Central memory CD8-positive, alpha-beta T cell (primary cell): ENCODE measurements at regions not wholly inside any gene's neighbourhood (a gene's known extent, or its start where the extent isn't known, plus 50 kb on each side); places are given as distances from the start of the nearest gene placed in this dataset.

Source experiments
- ATAC-seq: fragments of 150-1000 bp; cut with Tn5 transposase; replicated peaks from 2 replicates; pipeline ENCODE4 v1.10.0; 2022; ENCODE audit warnings: mild to moderate bottlenecking, moderate FRiP score, moderate number of reproducible peaks; ENCODE audit not compliant: poor library complexity, severe bottlenecking; ENCODE audit errors: extremely low read depth
- DNase-seq, 2 donors: peaks; one replicate each; pipeline ENCODE4 v3.0.0; 2021; ENCODE audit warnings: low spot score in 2 of 2
- H3K27ac Mint-ChIP-seq: one replicate; pipeline ENCODE4 v1.8.0; 2022; ENCODE audit warnings: low read depth, mild to moderate bottlenecking, moderate library complexity, mixed read lengths
- H3K27me3 Mint-ChIP-seq: one replicate; pipeline ENCODE4 v1.8.0; 2022; ENCODE audit warnings: mixed read lengths
- H3K36me3 Mint-ChIP-seq: one replicate; pipeline ENCODE4 v1.8.0; 2022; ENCODE audit warnings: mild to moderate bottlenecking, moderate library complexity, mixed read lengths; ENCODE audit not compliant: insufficient read depth
- H3K4me1 Mint-ChIP-seq: one replicate; pipeline ENCODE4 v1.8.0; 2022; ENCODE audit warnings: mixed read lengths
- H3K4me3 Mint-ChIP-seq: one replicate; pipeline ENCODE4 v1.8.0; 2022; ENCODE audit warnings: mild to moderate bottlenecking, moderate library complexity, mixed read lengths
- H3K9me3 Mint-ChIP-seq: one replicate; pipeline ENCODE4 v1.8.0; 2022; ENCODE audit warnings: mixed read lengths

- peak; percentile 38 to 78 for DNase-seq
- H3K27ac Mint-ChIP-seq: peak overlapping the region; percentile 99
- peaks cover 25% of the 10 kb centered on the region for H3K36me3 Mint-ChIP-seq
- H3K9me3 Mint-ChIP-seq: peaks cover 7% of the 10 kb centered on the region
- ATAC-seq: peak; percentile 80
- no peaks in the 10 kb centered on the region for H3K27me3 Mint-ChIP-seq
- H3K4me3 Mint-ChIP-seq: peak overlapping the region; percentile 65
- H3K4me1 Mint-ChIP-seq: peaks cover 69% of the 10 kb centered on the region
Measured at GRCh38 chr2:234422981-234423431, 73.9 kb downstream of the ARL4C start.

GRCh38 chr2:234422273-234422732, 74.6 kb downstream of the ARL4C start:
- H3K36me3 Mint-ChIP-seq: peaks cover 21% of the 10 kb centered on the region
- no peak for ATAC-seq
- H3K4me3 Mint-ChIP-seq: peak overlapping the region; percentile 65
- DNase-seq: no peak
- peak overlapping the region; percentile 99 for H3K27ac Mint-ChIP-seq
- no peaks in the 10 kb centered on the region for H3K27me3 Mint-ChIP-seq
- H3K4me1 Mint-ChIP-seq: peaks cover 62% of the 10 kb centered on the region
- peaks cover 7% of the 10 kb centered on the region for H3K9me3 Mint-ChIP-seq

- Mint-ChIP-seq H3K36me3 (peaks cover 13% of the 10 kb centered on the region), H3K4me1 (peaks cover 57% of the 10 kb centered on the region), H3K9me3 (peaks cover 7% of the 10 kb centered on the region), H3K27me3 (no peaks in the 10 kb centered on the region), H3K27ac (peak overlapping the region; percentile 72), H3K4me3 (peak overlapping the region; percentile 31)
- ATAC-seq: no peak
- no peak for DNase-seq
Measured at GRCh38 chr2:234420408-234420807, 76.5 kb downstream of the ARL4C start.

- Mint-ChIP-seq H3K36me3 (peaks cover 13% of the 10 kb centered on the region), H3K27ac (peak overlapping the region; percentile 72), H3K4me3 (peak overlapping the region; percentile 31), H3K4me1 (peaks cover 57% of the 10 kb centered on the region), H3K9me3 (peaks cover 7% of the 10 kb centered on the region), H3K27me3 (no peaks in the 10 kb centered on the region)
- ATAC-seq (no peak), DNase-seq (no peak)
Measured at GRCh38 chr2:234419726-234420125, 77.2 kb downstream of the ARL4C start.

- peak overlapping the region; percentile 29 for H3K27ac Mint-ChIP-seq
- peaks cover 3% of the 10 kb centered on the region for H3K36me3 Mint-ChIP-seq
- no peaks in the 10 kb centered on the region for H3K27me3 Mint-ChIP-seq
- H3K4me3 Mint-ChIP-seq: no peak overlapping the region
- peaks cover 7% of the 10 kb centered on the region for H3K9me3 Mint-ChIP-seq
- H3K4me1 Mint-ChIP-seq: peaks cover 45% of the 10 kb centered on the region
- DNase-seq: no peak
- no peak for ATAC-seq
Measured at GRCh38 chr2:234415706-234416105, 81.2 kb downstream of the ARL4C start.

- H3K4me3 Mint-ChIP-seq: no peak overlapping the region
- H3K27ac Mint-ChIP-seq: peak overlapping the region; percentile 29
- no peaks in the 10 kb centered on the region for H3K27me3 Mint-ChIP-seq
- ATAC-seq: peak; percentile 58
- DNase-seq: no peak
- peaks cover 38% of the 10 kb centered on the region for H3K4me1 Mint-ChIP-seq
- peaks cover 2% of the 10 kb centered on the region for H3K36me3 Mint-ChIP-seq
- peaks cover 7% of the 10 kb centered on the region for H3K9me3 Mint-ChIP-seq
Measured at GRCh38 chr2:234414596-234414995, 82.3 kb downstream of the ARL4C start.

- Mint-ChIP-seq H3K4me1 (peaks cover 30% of the 10 kb centered on the region), H3K27ac (no peak overlapping the region), H3K36me3 (no peaks in the 10 kb centered on the region), H3K9me3 (no peaks in the 10 kb centered on the region), H3K27me3 (no peaks in the 10 kb centered on the region), H3K4me3 (no peak overlapping the region)
- no peak for ATAC-seq
- no peak for DNase-seq
Measured at GRCh38 chr2:234412726-234413125, 84.2 kb downstream of the ARL4C start.

GRCh38 chr2:234411793-234412192, 85.1 kb downstream of the ARL4C start:
- no peak for ATAC-seq
- Mint-ChIP-seq H3K4me1 (peaks cover 27% of the 10 kb centered on the region), H3K9me3 (no peaks in the 10 kb centered on the region), H3K36me3 (no peaks in the 10 kb centered on the region), H3K4me3 (no peak overlapping the region), H3K27me3 (no peaks in the 10 kb centered on the region), H3K27ac (no peak overlapping the region)
- DNase-seq: no peak

GRCh38 chr2:234410526-234410925, 86.4 kb downstream of the ARL4C start:
- Mint-ChIP-seq H3K9me3 (no peaks in the 10 kb centered on the region), H3K27me3 (no peaks in the 10 kb centered on the region), H3K27ac (no peak overlapping the region), H3K4me3 (no peak overlapping the region), H3K4me1 (peaks cover 32% of the 10 kb centered on the region), H3K36me3 (no peaks in the 10 kb centered on the region)
- DNase-seq: no peak
- ATAC-seq: no peak

- Mint-ChIP-seq H3K4me1 (peaks cover 30% of the 10 kb centered on the region), H3K27ac (no peak overlapping the region), H3K27me3 (no peaks in the 10 kb centered on the region), H3K36me3 (no peaks in the 10 kb centered on the region), H3K4me3 (no peak overlapping the region), H3K9me3 (no peaks in the 10 kb centered on the region)
- no peak for ATAC-seq
- DNase-seq: no peak
Measured at GRCh38 chr2:234409590-234409989, 87.3 kb downstream of the ARL4C start.

- H3K27ac Mint-ChIP-seq: peak overlapping the region; percentile 55
- no peak overlapping the region for H3K4me3 Mint-ChIP-seq
- no peaks in the 10 kb centered on the region for H3K9me3 Mint-ChIP-seq
- H3K4me1 Mint-ChIP-seq: peaks cover 37% of the 10 kb centered on the region
- H3K27me3 Mint-ChIP-seq: no peaks in the 10 kb centered on the region
- no peak for DNase-seq
- ATAC-seq: no peak
- no peaks in the 10 kb centered on the region for H3K36me3 Mint-ChIP-seq
Measured at GRCh38 chr2:234406085-234406484, 90.8 kb downstream of the ARL4C start.

- ATAC-seq (no peak), DNase-seq (no peak)
- Mint-ChIP-seq H3K36me3 (no peaks in the 10 kb centered on the region), H3K9me3 (no peaks in the 10 kb centered on the region), H3K27me3 (no peaks in the 10 kb centered on the region), H3K4me1 (peaks cover 37% of the 10 kb centered on the region), H3K27ac (no peak overlapping the region), H3K4me3 (no peak overlapping the region)
Measured at GRCh38 chr2:234405462-234405861, 91.4 kb downstream of the ARL4C start.

GRCh38 chr2:234404957-234405356, 91.9 kb downstream of the ARL4C start:
- Mint-ChIP-seq H3K27ac (peak overlapping the region; percentile 76), H3K4me3 (no peak overlapping the region)
- ATAC-seq: no peak

More at GRCh38 chr2:234404957-234405356, 91.9 kb downstream of the ARL4C start:
- no peaks in the 10 kb centered on the region for H3K9me3 Mint-ChIP-seq
- H3K4me1 Mint-ChIP-seq: peaks cover 37% of the 10 kb centered on the region
- no peak for DNase-seq
- H3K36me3 Mint-ChIP-seq: no peaks in the 10 kb centered on the region
- H3K27me3 Mint-ChIP-seq: no peaks in the 10 kb centered on the region
